Vagina (tissue), 2 donors: ENCODE measurements at regions not wholly inside any gene's neighbourhood (a gene's known extent, or its start where the extent isn't known, plus 50 kb on each side); places are given as distances from the start of the nearest gene placed in this dataset. TPM values are rescaled to one million over a fixed set of nuclear protein-coding genes. Genes with fewer than 3 reads are reported as not detected.

Experiments used
- DNase-seq, 2 donors: peaks; one replicate each; pipeline ENCODE4 v3.0.0-alpha.2; 2017; ENCODE audit errors: extremely low spot score in 2 of 2
- H3K27ac ChIP-seq: fragments of 200-600 bp; sonication (generic); one replicate; pipeline ENCODE4 v1.5.1; 2019
- H3K27me3 ChIP-seq: fragments of 200-600 bp; sonication (generic); one replicate; pipeline ENCODE4 v1.5.1; 2019
- H3K36me3 ChIP-seq, 2 donors: fragments of 200-600 bp; sonication (generic); one replicate each; pipeline ENCODE4 v1.5.1; 2017 to 2019
- H3K4me1 ChIP-seq: fragments of 200-600 bp; sonication (generic); one replicate; pipeline ENCODE4 v1.5.1; 2019
- H3K4me3 ChIP-seq, 2 donors: fragments of 200-600 bp; sonication (generic); 1 replicate in 1 of 2; 2 replicates in 1 of 2; pipeline ENCODE4 v1.5.1; 2016 to 2019
- H3K9me3 ChIP-seq: fragments of 200-600 bp; sonication (generic); one replicate; pipeline ENCODE4 v1.5.1; 2019
- POLR2A ChIP-seq, 2 donors: fragments of 450-650 bp; IDR thresholded peaks; one replicate each; pipeline ENCODE4 v1.6.1; 2017; ENCODE audit warnings: antibody characterized with exemption in 2 of 2, mild to moderate bottlenecking in 2 of 2, moderate library complexity in 2 of 2
- POLR2AphosphoS5 ChIP-seq, 2 donors: sonication (generic); formaldehyde crosslinking; IDR thresholded peaks; one replicate each; pipeline ENCODE4 v1.9.0; 2017; ENCODE audit warnings: antibody characterized with exemption in 2 of 2, mild to moderate bottlenecking in 2 of 2, low read depth in 1 of 2; ENCODE audit not compliant: insufficient read depth in 1 of 2
- intact Hi-C: fragments of 100-400 bp; cut with DNase I; formaldehyde crosslinking; loops from one replicate; pipeline ENCODE4 v1.15.1; 2023
- small RNA-seq: library from RNA; depleted of rRNA; stranded (forward); fragments of <200 nt; gene quantifications from one replicate; pipeline ENCODE3, GENCODE V24; 2016
- TF ChIP-seq, protein P1 (sequence below), 3 experiments: fragments of 450-650 bp in 2 of 3; fragments of 200-600 bp in 1 of 3; sonication (generic) in 1 of 3; IDR thresholded peaks; one replicate each; pipeline ENCODE4 v1.5.1; 2017 to 2019; ENCODE audit warnings: antibody characterized with exemption in 3 of 3, mild to moderate bottlenecking in 2 of 3, moderate library complexity in 2 of 3

DNA sequence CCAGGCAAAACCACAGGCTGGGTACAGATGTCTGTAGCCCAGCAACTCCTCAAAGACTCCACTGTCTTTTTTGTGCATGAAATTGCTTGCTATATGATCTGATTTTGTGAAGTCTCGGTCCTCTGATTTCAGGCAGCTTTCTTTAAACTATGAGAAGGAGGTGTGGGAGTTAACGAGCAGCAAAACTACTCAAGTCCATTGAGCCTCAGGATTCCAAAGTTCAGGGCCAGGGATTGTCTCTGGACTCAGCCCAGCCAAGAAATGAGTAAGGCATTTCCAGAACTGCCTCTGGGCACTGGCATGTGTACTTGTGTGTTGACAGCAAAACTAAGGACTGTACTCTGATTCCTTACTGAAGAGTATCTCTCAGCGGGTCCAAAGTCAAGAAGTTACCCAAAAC, 53.4 kb upstream of the GLIS3 start:
- no peaks in the 10 kb centered on the region for H3K27me3 ChIP-seq
- no peaks in the 10 kb centered on the region for H3K36me3 ChIP-seq
- no peak for TF ChIP-seq POLR2AphosphoS5 (IDR thresholded peaks at IDR 0.05; ENCODE audit: insufficient read depth in 1 of 2, low read depth in 1 of 2)
- TF ChIP-seq, protein P1, sequence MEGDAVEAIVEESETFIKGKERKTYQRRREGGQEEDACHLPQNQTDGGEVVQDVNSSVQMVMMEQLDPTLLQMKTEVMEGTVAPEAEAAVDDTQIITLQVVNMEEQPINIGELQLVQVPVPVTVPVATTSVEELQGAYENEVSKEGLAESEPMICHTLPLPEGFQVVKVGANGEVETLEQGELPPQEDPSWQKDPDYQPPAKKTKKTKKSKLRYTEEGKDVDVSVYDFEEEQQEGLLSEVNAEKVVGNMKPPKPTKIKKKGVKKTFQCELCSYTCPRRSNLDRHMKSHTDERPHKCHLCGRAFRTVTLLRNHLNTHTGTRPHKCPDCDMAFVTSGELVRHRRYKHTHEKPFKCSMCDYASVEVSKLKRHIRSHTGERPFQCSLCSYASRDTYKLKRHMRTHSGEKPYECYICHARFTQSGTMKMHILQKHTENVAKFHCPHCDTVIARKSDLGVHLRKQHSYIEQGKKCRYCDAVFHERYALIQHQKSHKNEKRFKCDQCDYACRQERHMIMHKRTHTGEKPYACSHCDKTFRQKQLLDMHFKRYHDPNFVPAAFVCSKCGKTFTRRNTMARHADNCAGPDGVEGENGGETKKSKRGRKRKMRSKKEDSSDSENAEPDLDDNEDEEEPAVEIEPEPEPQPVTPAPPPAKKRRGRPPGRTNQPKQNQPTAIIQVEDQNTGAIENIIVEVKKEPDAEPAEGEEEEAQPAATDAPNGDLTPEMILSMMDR (IDR thresholded peaks at IDR 0.05): no peak
- no peak for TF ChIP-seq POLR2A (IDR thresholded peaks at IDR 0.05)
- no peaks in the 10 kb centered on the region for H3K4me1 ChIP-seq
- no peak overlapping the region for H3K4me3 ChIP-seq
- H3K9me3 ChIP-seq: no peaks in the 10 kb centered on the region
- intact Hi-C loops: no loop called here
- no peak overlapping the region for H3K27ac ChIP-seq
- no peak for DNase-seq

DNA sequence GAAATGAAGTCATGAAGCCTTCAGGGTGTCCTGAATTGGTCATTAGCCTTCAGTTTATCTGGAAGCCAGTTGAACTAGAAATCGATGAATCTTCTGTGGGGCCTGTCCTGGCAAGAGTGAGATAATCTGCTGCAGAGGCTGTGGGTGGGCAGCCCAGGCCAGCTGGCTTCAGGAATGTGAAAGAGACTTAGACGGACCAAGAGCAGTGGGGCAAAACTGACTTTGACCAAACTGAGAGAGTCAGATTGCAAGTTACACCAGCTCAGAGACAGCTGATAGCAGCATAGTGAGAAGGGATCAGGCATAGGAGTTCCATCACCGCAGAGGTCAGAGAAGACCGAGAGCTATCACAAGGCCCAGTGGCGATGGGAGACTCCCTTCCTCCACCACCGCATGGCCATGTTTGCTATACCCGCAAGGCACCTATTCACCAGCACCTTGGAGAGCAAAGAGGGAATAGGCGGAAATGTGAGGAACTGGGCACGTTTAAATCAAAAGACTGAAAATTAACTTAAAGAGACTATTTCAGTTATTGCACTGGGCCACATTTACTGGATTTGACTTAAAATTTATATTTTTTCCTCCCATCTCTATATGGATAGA, 50.0 kb upstream of the GLIS3 start:
- Histone ChIP-seq H3K36me3 (no peaks in the 10 kb centered on the region), H3K27me3 (no peaks in the 10 kb centered on the region), H3K27ac (no peak overlapping the region), H3K4me3 (no peak overlapping the region), H3K4me1 (no peaks in the 10 kb centered on the region), H3K9me3 (no peaks in the 10 kb centered on the region)
- DNase-seq: no peak
- no peak for TF ChIP-seq POLR2A (IDR thresholded peaks at IDR 0.05)
- TF ChIP-seq, protein P1 (IDR thresholded peaks at IDR 0.05): no peak
- TF ChIP-seq POLR2AphosphoS5 (IDR thresholded peaks at IDR 0.05; ENCODE audit: insufficient read depth in 1 of 2, low read depth in 1 of 2): no peak
- intact Hi-C loops: no loop called here

Small RNA genes lying in the stretch of these regions (small RNA-seq; reads per million reads assigned to genes)
- gene RNU6-694P: not detected
